Gastroesophageal sphincter (tissue), 4 donors: ENCODE measurements at regions not wholly inside any gene's neighbourhood (a gene's known extent, or its start where the extent isn't known, plus 50 kb on each side); places are given as distances from the start of the nearest gene placed in this dataset.

Source experiments
- ATAC-seq: fragments of 150-250 bp; one replicate; pipeline ENCODE4 v1.9.1; 2016; ENCODE audit warnings: mild to moderate bottlenecking, moderate library complexity
- H3K27ac ChIP-seq, 4 donors: fragments of 200-600 bp; sonication (generic) in 3 of 4; 1 replicate in 3 of 4; 2 replicates in 1 of 4; pipeline ENCODE4 v1.5.1; 2016 to 2019
- H3K27me3 ChIP-seq: fragments of 200-600 bp; sonication (generic); one replicate; pipeline ENCODE4 v1.5.1; 2019
- H3K36me3 ChIP-seq, 2 donors: fragments of 200-600 bp; sonication (generic); one replicate each; pipeline ENCODE4 v1.5.1; 2019; ENCODE audit warnings: control low read depth in 1 of 2
- H3K4me1 ChIP-seq, 3 donors: fragments of 200-600 bp; sonication (generic); 1 replicate in 2 of 3; 2 replicates in 1 of 3; pipeline ENCODE4 v1.5.1; 2016 to 2019; ENCODE audit warnings: control low read depth in 2 of 3
- H3K4me3 ChIP-seq, 2 donors: fragments of 200-600 bp; sonication (generic); one replicate each; pipeline ENCODE4 v1.5.1; 2019; ENCODE audit warnings: mild to moderate bottlenecking in 1 of 2, moderate library complexity in 1 of 2
- H3K9me3 ChIP-seq, 3 donors: fragments of 200-600 bp; sonication (generic); one replicate each; pipeline ENCODE4 v1.5.1; 2017 to 2019; ENCODE audit warnings: control low read depth in 2 of 3
- EP300 ChIP-seq: sonication (generic); formaldehyde crosslinking; IDR thresholded peaks from one replicate; pipeline ENCODE4 v1.6.1; 2017; ENCODE audit warnings: antibody characterized with exemption, mild to moderate bottlenecking
- POLR2A ChIP-seq, 2 donors: fragments of 450-650 bp; IDR thresholded peaks; one replicate each; pipeline ENCODE4 v1.6.1; 2017; ENCODE audit warnings: antibody characterized with exemption in 2 of 2, mild to moderate bottlenecking in 2 of 2, moderate library complexity in 1 of 2
- POLR2AphosphoS5 ChIP-seq: sonication (generic); formaldehyde crosslinking; IDR thresholded peaks from one replicate; pipeline ENCODE4 v1.6.1; 2017; ENCODE audit warnings: antibody characterized with exemption
- WGBS, 2 donors: methylation state at CpG; one replicate each; pipeline ENCODE4 v1.1.5; 2018; ENCODE audit warnings: low coverage in 1 of 2; 5-methylcytosine and 5-hydroxymethylcytosine counted together
- TF ChIP-seq, protein P1 (sequence below), 4 experiments: fragments of 200-600 bp in 2 of 4; fragments of 450-650 bp in 2 of 4; sonication (generic) in 1 of 4; IDR thresholded peaks; one replicate each; pipeline ENCODE4 v1.5.1; 2017 to 2019; ENCODE audit warnings: antibody characterized with exemption in 4 of 4, mild to moderate bottlenecking in 2 of 4, moderate library complexity in 2 of 4

DNA sequence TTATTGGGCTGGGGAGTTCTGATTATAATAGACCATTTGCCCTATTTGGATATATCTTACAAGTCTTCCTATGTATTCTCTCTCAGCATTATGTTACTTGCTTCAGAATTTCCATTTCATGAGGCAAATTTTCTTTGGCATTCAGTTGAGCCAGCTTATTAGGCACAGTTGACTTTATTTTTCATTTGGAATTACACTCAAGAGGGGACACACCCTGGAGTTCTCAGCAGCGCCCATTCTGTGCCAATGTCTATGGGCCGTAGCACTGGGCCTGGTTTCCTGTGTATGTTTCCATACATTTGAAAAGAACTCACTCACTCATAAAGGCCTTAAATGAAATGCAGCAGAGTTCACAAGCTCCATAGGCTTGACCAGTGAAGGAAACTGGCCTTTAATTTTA is 138.5 kb downstream of the KLF12 start:
- no peak for ATAC-seq
- H3K27ac ChIP-seq = no peak overlapping the region
- WGBS, 2 donors = 49 to 56% methylated on average over 2 of the region's 2 CpGs
- no peaks in the 10 kb centered on the region for H3K9me3 ChIP-seq
- TF ChIP-seq, protein P1, sequence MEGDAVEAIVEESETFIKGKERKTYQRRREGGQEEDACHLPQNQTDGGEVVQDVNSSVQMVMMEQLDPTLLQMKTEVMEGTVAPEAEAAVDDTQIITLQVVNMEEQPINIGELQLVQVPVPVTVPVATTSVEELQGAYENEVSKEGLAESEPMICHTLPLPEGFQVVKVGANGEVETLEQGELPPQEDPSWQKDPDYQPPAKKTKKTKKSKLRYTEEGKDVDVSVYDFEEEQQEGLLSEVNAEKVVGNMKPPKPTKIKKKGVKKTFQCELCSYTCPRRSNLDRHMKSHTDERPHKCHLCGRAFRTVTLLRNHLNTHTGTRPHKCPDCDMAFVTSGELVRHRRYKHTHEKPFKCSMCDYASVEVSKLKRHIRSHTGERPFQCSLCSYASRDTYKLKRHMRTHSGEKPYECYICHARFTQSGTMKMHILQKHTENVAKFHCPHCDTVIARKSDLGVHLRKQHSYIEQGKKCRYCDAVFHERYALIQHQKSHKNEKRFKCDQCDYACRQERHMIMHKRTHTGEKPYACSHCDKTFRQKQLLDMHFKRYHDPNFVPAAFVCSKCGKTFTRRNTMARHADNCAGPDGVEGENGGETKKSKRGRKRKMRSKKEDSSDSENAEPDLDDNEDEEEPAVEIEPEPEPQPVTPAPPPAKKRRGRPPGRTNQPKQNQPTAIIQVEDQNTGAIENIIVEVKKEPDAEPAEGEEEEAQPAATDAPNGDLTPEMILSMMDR (IDR thresholded peaks at IDR 0.05) = no peak
- TF ChIP-seq POLR2AphosphoS5 (no peak), POLR2A (IDR thresholded peaks at IDR 0.05) (no peak)
- H3K36me3 ChIP-seq = peaks cover 0 to 8% of the 10 kb centered on the region in 2 donors
- no peak overlapping the region for H3K4me3 ChIP-seq
- H3K27me3 ChIP-seq = no peaks in the 10 kb centered on the region
- peaks cover 0 to 23% (median 5%) of the 10 kb centered on the region in 3 donors for H3K4me1 ChIP-seq

DNA sequence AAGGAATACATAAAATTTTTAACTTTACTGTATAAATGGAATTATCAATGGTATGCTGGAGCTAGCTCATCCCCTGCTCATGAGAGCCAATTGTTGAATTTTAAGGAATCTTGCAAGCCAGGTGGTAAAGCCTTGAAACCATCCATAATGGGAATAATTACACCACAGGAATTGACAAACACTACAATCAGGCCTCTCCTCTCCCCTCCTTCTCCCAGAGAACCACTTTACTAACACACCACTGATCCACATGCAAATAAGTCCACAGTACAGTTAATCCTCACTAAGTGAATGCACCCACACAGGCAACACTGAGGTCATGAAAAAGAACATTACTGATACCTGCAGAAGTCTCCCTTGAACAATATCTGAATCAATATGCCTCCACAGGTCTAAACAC is 140.5 kb downstream of the KLF12 start:
- peaks cover 0 to 21% (median 5%) of the 10 kb centered on the region in 3 donors for H3K4me1 ChIP-seq
- H3K4me3 ChIP-seq = no peak overlapping the region
- TF ChIP-seq, protein P1 (IDR thresholded peaks at IDR 0.05) = no peak
- TF ChIP-seq POLR2A (IDR thresholded peaks at IDR 0.05) = no peak
- TF ChIP-seq POLR2AphosphoS5 = no peak
- TF ChIP-seq EP300 = no peak
- no peak for ATAC-seq
- peaks cover 0 to 8% of the 10 kb centered on the region in 2 donors for H3K36me3 ChIP-seq
- no peaks in the 10 kb centered on the region for H3K27me3 ChIP-seq
- no peaks in the 10 kb centered on the region for H3K9me3 ChIP-seq
- no peak overlapping the region for H3K27ac ChIP-seq

- H3K27ac ChIP-seq = no peak overlapping the region
- peaks cover 0 to 8% of the 10 kb centered on the region in 2 donors for H3K36me3 ChIP-seq
- no peak for ATAC-seq
- no peak for TF ChIP-seq EP300
- TF ChIP-seq POLR2A (IDR thresholded peaks at IDR 0.05) = no peak
- TF ChIP-seq, protein P1 (IDR thresholded peaks at IDR 0.05) = no peak
- H3K4me3 ChIP-seq = no peak overlapping the region
- H3K9me3 ChIP-seq = no peaks in the 10 kb centered on the region
- no peaks in the 10 kb centered on the region for H3K27me3 ChIP-seq
- H3K4me1 ChIP-seq = peaks cover 0 to 12% (median 0%) of the 10 kb centered on the region in 3 donors
- 92 to 100% methylated on average over 1 to 3 of the region's 3 CpGs for WGBS, 2 donors
These were observed 142.3 kb downstream of the KLF12 start for GRCh38 chr13:73991884-73992283.

DNA sequence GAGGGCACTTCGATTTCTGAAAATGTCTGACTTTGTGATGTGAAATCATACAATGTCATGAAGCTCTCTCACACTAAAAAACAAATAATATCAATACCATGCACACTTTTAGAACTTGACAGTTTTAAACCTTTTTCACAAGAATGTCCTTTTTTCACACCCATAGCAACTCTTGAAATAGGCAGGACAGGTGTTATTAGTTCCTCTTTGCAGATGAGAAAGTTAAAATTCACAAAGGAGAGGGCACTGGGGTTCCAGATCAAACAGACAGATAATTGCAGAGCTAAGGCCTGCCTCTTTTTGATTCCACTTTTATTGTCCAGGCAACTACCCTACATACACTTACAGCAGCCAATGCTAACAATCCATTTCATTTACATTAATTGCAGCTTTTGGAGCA is 142.8 kb downstream of the KLF12 start:
- ATAC-seq = no peak
- H3K27me3 ChIP-seq = no peaks in the 10 kb centered on the region
- peaks cover 0 to 8% of the 10 kb centered on the region in 2 donors for H3K36me3 ChIP-seq
- H3K4me3 ChIP-seq = no peak overlapping the region
- H3K4me1 ChIP-seq = peaks cover 0 to 12% (median 0%) of the 10 kb centered on the region in 3 donors
- no peak overlapping the region for H3K27ac ChIP-seq
- no peaks in the 10 kb centered on the region for H3K9me3 ChIP-seq
- no peak for TF ChIP-seq POLR2A (IDR thresholded peaks at IDR 0.05)
- TF ChIP-seq POLR2AphosphoS5 = no peak
- no peak for TF ChIP-seq EP300
- TF ChIP-seq, protein P1 (IDR thresholded peaks at IDR 0.05) = no peak
- 67 to 69% methylated on average over 1 of the region's 1 CpG for WGBS, 2 donors

GRCh38 chr13:73989244-73989843 is 144.9 kb downstream of the KLF12 start:
- ATAC-seq = no peak
- Histone ChIP-seq H3K4me3 (no peak overlapping the region), H3K4me1 (peaks cover 0 to 8% (median 0%) of the 10 kb centered on the region in 3 donors), H3K27ac (no peak overlapping the region), H3K27me3 (no peaks in the 10 kb centered on the region), H3K36me3 (peaks cover 0 to 9% of the 10 kb centered on the region in 2 donors), H3K9me3 (no peaks in the 10 kb centered on the region)
- TF ChIP-seq, protein P1 (IDR thresholded peaks at IDR 0.05) = no peak
- TF ChIP-seq EP300 = no peak
- no peak for TF ChIP-seq POLR2A (IDR thresholded peaks at IDR 0.05)
- TF ChIP-seq POLR2AphosphoS5 = no peak
- 82 to 88% methylated on average over 3 of the region's 4 CpGs for WGBS, 2 donors
